Stimulated activated CD8-positive, alpha-beta memory T cell treated with anti-CD3 and anti-CD28 coated beads, Interleukin-4, amount 100 ng/mL, for 24 hours (primary cell): ENCODE measurements at regions not wholly inside any gene's neighbourhood (a gene's known extent, or its start where the extent isn't known, plus 50 kb on each side); places are given as distances from the start of the nearest gene placed in this dataset.

Experiments used
- DNase-seq: peaks from one replicate; pipeline ENCODE4 v3.0.0-alpha.2; 2020; ENCODE audit warnings: low read depth

DNA sequence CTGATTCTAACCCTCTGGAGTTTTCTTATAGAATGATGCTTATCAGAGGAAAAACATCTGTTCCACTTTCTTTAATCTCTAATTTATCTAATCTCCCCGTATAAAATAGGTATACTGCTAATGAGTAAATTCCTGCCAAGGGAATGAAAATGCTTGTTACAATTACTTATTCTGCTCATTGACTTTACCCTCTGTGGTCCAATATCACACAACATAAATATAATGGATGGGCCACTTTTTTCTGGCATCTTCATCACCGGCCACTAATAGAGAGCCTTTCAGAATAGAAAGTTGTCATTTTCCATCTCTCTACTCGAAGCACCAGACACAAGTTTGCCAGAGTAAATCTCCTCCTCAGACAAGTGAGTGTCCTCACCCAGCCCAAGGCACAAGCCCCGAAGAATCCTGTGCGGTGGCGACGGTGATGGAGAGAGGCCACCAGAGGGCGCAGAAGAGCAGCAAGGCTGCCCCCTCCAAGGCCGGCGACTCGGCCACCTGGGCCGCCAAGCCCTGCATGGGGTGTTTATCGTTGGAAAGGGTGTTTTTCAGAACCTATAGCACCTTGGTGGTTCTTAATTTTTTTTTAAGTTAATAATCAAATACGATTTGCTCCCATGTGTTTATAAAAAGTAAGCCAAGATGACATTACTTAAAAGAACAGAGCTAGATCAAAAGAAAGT is 212.9 kb upstream of the ARID1B start:
- DNase-seq, result peak; percentile 64

DNA sequence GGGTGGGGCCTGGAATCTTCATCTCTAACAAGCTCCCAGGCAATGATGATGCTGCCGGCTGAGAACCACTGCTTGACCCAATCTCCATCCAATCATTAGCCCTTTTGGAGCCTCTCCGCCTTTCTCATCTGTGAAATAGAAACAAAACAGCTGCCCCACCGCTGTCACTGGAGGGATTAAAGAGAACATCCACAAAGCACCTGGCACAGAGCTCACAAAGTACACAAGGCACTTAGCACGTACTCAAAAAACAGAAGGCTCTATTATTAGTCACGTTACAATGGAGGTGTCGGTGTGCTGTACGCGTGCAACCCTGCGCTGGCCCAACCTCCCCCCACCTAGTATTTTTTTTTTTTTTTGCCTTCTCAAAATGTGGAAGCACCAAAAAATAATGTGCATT is 213.5 kb upstream of the ARID1B start:
- no peak for DNase-seq

DNA sequence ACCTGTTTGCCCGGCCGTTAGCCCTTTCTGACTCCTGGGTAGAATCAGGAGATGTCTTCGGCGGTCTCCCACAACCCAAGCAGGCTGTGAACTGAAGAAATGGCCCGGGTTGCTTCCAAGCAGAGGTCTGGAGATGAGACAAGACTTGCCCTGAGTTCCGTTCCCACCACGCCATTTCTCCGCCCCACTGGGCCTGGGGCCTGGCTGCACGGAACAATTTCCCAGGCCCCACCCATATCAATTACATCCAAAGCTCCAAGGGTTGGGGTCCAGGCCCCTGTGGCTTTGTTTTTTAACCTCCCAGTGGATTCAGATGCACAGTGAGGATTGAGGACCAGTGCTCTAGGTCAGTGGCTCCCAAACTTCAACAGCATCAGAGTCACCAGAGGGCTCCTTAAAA is 214.5 kb upstream of the ARID1B start:
- DNase-seq, result no peak

DNA sequence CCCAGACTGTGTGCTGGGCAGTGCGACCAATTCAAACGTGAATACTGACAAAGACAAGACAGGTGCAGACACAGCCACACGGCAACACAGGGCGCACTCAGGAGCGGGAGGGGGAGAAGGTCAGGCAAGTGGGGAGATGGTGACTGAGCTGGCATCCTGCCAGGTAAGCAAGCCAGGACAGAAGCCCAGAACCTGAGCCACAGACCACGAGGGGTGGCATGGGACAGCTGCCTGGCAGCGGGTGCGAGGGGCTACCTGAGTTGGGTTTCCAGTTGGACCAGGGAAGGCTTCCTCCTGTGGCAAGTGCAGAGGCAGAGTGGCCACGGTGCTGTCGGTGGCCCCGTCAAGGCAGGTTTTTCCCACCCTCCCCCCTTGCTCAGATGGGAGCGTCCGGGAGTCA is 215.2 kb upstream of the ARID1B start:
- DNase-seq, result no peak

DNA sequence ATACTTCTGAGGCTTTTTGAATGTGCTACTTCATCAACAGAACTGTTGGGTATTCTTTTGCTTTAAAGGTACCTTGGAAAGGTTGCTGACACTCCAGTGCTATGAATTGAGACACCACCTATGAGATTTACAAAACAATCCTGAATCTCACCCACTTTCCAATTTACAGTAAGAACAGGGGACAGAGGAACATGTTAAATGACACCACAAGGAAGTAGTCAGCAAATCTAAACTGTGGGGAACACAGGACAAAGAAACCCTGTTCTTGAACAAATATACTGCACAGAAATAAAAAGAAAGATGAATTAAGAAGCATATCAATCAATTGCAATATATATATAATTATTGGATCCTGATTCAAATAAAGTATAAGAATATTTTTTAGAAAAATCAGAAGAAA is 216.7 kb upstream of the ARID1B start:
- DNase-seq, result no peak

DNA sequence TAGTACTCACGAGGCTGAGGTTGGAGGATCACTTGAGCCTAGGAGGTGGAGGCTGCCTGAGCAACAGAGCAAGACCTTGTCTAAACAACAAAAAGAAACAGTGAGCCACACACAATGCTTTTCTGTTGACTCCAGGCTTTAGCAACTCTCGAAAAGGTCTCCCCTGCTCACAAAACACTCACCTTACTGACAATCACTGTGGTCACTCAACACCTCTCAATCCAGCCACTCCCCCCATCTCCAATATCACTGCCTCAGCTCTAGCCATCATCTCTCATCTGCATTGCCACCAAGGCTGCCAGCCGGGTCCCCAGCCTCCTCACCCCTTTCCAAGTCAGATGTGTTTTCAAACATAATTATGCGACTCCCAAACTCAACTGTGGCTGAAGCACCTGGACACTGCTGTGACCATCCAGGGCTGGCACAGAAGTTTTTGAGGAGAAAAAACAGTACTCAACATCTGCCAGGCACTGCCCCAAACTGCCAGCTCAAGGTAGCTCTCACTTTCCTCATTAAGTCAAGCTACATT is 218.0 kb upstream of the ARID1B start:
- no peak for DNase-seq

DNA sequence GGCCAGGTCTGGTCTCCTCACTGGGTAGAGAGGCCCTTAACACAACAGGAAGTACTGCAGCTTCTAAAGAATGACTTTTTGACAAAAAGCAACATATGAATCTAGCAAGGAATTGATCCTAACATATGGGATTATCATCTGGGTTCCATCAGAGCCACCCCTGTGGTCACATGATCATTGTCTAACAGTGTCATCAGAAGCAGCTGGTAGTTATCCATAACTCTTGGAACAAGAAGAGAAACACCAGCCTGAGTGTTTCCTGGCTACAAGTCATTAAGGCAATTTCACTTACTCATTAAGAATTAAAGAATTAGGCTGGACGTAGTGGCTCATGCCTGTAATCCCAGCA is 219.3 kb upstream of the ARID1B start:
- DNase-seq, result no peak

DNA sequence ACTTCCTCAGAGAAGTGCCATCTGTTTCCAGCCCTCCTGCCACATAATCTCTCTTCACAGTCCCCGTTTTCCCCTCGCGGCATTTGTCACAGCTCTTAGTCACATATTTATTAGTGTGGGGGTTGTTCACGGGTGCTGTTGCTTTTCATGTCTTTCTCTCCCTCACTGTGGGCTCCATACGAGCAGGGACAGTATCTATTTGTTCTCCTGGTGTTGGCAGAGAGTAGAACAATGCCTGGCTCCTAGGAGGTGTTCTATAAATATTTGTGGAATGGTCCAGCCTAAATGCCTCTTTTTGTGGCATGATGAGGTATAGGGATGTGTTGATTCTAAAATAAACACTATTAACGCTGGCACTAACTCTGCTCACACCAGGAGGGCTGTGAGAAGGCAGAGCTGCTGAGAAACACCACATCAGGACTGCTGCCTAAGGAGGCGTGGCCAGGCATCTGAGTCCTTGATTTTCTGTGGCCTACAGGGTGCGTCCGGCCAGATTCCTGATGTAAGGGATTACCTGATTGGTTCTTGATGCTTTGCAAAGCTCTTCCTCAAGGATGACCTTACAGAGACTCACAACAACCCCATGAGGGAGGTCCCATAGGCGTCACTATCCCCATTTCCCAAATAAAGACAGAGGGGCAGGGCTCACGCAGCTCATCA is 219.8 kb upstream of the ARID1B start:
- DNase-seq, result no peak

DNA sequence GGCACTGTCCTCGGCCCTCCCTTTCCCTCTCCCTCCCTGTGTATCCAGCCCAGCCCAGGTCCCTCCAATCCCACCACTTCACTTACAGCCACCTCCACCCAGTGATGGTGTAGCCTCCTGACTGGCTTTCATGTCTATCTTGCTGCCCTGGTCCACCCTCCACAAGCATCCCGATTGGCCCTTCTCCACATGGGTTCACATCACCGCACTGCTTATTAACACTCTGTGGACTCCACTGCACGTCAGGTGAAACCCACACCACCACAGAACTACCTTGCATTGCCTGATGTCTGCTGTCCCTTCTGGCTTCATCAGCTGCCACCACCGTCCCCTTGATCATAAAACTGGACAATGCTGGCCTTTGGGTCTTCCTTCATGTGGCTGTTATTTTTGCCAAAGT is 220.4 kb upstream of the ARID1B start:
- DNase-seq, result no peak

DNA sequence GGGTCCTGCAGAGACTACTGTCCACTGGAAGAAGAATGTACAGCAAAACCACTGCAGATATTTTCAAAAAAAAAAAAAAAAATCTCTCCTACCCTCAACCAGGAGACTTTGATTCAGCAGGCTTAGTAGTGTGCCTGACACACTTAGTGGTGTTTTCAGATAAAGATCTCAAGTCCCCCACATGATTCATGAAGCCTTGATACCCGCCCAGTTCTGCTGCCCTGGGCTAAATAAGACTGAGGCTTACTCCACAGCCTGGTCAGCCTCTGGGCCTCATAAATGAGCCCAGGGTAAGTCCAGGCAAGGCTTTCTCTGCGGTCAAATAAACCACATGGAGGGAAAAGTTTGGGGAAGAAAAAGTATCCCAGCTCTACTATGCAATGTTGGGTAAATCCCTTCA is 222.1 kb upstream of the ARID1B start:
- no peak for DNase-seq

DNA sequence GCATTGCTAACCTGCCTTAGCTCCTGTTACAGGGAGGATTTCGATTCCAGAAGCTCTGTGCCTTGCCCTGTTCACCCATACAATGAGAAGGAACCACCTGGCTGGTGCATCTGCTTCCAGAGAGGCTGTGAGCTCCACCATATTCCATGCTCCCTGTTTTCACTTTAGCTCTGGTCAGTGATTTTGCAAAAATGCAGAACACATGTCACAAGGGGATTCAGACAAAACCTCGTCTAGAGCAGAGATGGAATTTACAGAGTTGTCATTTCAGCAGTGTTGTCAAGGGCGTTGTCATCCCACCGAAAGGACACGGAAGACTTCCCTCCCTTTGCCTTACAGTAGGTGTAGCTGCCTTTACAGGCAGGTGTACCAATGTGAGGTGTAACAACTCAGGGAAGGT is 223.0 kb upstream of the ARID1B start:
- no peak for DNase-seq

DNA sequence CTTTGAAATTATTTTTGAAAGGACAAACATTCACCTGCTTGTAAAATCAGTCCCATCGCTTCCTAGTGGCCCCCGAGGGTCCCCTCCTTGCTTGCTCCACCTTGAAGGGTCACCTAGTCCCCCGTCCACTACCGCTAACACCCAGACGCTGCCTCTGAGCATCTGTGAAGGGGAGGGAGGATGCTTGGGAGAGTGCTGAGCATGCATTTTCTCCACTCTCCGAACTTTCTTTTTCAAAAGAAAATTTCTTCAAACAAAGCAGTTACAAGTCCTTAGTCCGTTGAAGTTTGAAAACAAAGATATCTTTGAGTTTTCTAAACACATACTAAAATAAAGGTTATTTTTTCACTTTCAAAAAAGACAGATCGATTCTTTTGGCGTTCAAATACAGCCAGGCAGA is 224.3 kb upstream of the ARID1B start:
- no peak for DNase-seq

DNA sequence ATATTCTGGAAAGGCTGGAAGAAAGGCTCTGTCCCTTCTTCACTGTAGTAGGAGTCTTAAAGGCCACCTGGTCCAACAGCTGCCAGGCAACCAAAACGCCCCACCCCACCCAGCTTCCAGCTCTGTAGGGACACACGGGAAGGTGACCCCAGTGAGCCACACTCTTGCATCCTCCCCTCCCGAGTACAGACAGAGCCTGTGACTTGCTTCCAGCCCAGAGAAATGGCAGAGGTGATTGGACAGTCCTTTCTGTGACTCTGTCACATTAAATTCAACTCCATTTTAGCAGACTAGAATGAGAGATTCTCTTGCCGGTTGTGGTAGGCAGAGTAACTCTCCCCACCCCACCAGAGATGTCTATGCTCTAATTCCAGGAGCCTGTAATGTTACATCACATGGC is 226.2 kb upstream of the ARID1B start:
- DNase-seq, result no peak

DNA sequence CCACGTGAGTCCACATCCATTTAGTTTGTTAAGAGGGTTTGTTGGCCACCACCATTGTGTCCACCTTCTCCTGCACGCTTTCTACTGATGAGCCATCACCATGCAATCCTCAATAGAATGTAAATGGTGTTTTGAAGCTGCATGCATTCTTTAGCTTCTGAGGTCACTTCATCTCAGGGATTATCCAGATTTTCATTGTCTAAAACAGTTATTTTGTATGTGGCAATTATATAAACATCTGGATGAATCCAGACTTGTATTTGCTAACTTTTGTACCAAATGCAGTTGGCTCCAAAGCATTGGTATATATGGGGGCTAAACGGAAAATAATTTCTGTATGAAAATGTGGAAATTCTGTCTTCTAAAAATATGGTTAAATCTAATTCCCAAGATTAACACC is 231.2 kb upstream of the ARID1B start:
- no peak for DNase-seq

DNA sequence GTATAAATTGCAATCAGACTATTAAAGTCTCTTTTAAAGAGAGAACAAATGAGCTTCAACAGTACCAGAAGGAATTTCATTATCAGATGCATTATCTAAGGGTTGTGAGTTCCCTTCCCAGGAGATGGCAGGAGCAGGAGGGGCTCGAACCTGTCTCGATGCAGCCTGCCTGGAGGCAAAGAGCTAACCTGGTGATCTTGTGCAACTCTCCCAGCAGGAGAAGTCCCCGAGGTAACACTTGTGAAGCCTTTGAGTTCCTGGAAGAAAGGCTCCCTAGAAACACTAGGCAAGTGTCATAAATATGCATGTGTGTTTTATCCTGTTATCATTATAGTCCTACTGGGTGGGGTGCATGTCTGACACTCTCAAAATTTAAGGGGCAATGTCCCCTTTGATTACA is 232.2 kb upstream of the ARID1B start:
- DNase-seq, result no peak

DNA sequence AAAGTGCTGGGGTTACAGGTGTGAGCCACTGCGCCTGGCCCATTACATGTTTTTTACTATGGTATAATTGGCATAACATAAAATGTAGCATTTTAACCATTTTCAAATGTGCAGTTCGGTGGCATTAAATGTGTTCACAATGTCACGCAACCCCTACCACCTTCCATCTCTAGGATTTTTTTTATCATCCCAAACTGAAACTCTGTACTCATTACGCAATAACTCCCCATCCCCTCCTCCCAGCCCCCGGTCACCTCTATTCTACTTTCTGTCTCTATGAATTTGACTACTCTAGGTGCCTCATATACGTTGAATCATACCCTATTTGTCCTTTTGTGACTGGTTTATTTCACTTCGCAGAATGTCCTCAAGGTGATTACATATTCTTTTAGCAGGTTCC is 233.1 kb upstream of the ARID1B start:
- no peak for DNase-seq

DNA sequence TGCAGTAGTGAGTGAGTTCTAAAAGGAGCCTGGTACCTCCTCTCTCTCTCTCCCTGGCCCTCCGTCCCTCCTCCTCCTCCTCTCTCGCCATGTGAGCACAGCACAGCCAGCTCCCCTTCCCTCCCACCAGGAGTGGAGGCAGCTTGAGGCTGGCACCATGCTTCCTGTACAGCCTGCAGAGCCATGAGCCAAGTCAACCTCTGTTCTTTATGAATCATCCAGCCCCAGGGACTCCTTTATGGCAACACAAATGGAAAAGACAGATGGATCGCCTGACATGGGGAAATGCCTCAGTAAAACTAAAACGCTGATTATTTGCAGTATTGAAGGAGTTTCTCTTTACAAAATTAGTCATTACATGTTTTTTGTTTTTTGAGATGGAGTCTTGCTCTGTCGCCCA is 233.7 kb upstream of the ARID1B start:
- DNase-seq, result no peak

DNA sequence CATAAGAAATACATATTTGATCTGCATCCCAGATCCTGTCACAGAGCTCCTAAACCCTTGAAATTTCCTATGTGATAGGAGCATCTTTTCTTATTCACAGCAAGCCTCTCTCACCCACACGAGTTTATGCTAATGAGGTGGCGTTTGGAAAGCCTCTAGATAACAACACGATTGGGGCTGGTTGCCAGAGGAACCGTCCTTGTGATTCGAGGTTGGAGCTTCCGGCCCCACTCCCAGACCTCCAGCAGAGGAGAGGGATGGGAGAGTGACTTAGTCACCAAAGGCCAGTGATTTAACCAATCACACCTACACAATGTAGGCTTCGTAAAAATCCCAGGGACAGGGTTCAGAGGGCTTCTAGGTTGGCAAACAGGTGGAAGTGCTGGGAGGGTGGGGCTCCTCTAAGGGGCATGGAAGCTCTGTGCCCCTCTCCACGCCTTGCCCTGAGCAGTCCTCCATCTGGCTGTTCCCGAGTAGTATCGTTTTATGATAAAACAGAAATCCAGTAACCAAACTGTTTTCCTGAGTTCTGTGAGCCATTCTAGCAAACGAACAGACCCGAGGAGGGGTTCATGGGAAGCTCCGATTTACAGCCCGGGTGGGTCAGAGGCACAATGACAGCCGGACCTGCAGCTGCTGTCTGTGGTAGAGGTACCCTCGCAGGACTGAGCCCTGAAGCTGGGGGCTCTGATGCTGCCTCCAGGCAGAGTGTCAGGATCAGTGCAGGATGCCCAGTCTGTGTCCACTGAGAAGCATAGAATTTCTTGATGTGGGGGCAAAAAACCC is 238.1 kb upstream of the ARID1B start:
- no peak for DNase-seq

DNA sequence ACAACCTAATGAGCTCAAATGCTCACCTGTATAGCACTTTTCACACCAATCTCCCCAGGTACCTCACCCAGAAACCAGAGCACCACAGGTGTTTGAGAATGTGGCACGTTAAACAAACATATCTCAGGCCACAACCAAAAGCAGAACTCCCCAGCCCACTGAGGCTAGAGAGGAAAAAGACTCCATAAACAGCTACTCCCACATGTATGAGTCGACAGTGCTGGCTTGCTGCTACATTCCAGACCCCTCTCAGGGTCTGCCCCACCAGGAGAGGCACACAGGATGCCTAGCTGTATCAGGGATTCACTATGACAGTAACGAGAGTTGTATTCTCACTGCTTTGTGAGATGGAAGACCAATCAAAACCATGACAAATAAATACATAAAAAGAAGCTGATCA is 242.6 kb upstream of the ARID1B start:
- DNase-seq, result no peak

DNA sequence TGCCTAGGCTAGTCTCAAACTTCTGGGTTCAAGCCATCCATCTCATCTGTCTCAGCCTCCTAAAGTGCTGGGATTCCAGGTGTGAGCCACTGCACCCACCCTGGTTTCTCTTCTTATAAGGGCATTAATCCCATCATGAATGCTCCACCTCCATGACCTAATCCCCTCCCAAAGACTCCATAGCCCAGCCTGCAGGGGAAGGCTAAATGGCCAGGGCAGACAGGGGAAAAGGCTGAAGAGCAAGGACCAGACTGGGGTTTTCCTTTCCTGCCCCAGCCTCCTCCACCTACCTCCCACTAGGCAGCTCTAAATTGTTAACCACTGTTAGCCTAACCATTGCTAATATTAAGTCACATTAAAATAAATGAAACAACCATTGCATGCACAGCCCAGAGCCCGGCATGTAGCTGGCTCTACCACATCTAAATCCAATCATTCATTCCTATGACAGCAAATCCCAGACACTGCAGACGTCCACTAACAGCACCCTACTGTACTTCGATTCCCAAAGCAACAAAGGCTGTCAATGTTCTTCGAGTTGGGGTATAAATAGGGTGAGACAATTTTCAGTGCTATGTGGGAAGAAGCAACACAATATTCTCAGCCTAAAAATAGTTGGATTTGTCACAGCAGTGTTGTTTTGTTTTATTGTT is 243.2 kb upstream of the ARID1B start:
- DNase-seq, result no peak

DNA sequence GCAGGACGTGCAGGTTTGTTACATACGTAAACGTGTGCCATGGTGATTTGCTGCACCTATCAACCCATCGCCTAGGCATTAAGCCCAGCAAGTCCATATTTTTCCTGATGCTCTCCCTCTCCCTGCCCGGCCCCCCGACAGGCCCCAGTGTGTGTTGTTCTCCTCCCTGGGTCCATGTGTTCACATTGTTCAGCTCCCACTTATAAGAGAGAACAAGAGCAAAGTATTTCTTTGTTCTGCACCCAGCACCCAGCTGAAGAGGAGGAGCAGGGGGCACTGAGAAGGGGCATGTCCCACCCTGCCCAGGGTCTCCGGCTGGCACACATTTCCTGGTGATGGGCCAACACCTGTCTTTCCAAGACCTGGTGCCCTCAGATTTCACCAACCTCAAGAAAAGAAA is 251.1 kb upstream of the ARID1B start:
- DNase-seq, result no peak

DNA sequence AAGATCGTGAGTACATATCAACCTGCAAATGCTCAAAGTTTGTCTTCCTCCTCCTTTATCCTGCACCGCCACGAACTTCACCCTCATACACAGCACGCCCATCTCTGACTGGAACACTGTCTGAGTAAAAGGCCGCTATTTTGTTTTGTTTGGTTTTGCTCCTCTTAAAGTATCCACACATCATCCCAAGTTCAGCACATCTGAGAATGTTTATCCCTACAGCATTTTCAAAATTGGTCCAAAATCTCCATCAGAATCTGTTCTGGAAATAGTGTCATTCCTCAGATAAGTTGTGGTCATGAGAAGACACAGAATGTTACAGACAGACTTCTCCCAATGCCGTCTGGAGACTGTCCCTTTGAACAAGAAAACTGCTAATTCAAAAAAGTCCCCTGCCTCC is 251.6 kb upstream of the ARID1B start:
- no peak for DNase-seq

DNA sequence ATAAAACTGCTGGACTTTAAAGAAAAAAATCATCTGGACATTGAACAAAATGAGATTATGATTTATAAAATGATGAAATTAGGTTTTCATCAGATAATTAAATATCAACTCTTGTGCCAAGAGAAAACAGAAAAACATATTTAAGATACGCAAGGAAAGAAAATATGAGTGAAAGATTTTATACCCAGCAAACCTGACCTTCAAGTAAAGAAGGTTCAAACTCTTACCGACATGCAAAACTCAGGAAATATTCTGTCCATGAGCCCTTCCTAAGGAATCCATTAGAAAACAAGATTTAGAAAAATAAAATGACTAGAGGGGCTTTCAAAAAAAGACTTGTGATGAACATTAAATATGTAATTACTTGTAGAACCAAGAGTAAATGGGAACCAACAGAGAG is 257.2 kb upstream of the ARID1B start:
- DNase-seq, result no peak
